ENCODE measurements at regions not wholly inside any gene's neighbourhood (a gene's known extent, or its start where the extent isn't known, plus 50 kb on each side); places are given as distances from the start of the nearest gene placed in this dataset.

- no peak for TF ChIP-seq POLR2A (IDR thresholded peaks at IDR 0.05; ENCODE audit: low read depth, low read length)
- TF ChIP-seq TAF1 (IDR thresholded peaks at IDR 0.05; ENCODE audit: low read depth, low read length): no peak
- no peak for TF ChIP-seq POLR2AphosphoS5 (IDR thresholded peaks at IDR 0.05; ENCODE audit: low read depth, low read length)
- TF ChIP-seq PAX5 (IDR thresholded peaks at IDR 0.05; ENCODE audit: insufficient read depth, low read length, severe bottlenecking): no peak
Observed at GRCh38 chr3:144104186-144104585, 132.6 kb downstream of the DIPK2A start.

Data from GM12891 (cell line).